ENCODE measurements at regions not wholly inside any gene's neighbourhood (a gene's known extent, or its start where the extent isn't known, plus 50 kb on each side); places are given as distances from the start of the nearest gene placed in this dataset.

GRCh38 chr7:153397459-153397858, 637.9 kb downstream of the ACTR3B start:
- TF ChIP-seq CTCF (IDR thresholded peaks at IDR 0.05) (no peak), EZH2phosphoT487 (IDR thresholded peaks at IDR 0.05) (no peak), EZH2 (IDR thresholded peaks at IDR 0.05) (no peak)

Measured in neural progenitor cell (in vitro differentiated cells).